H1 (cell line): ENCODE measurements at regions not wholly inside any gene's neighbourhood (a gene's known extent, or its start where the extent isn't known, plus 50 kb on each side); places are given as distances from the start of the nearest gene placed in this dataset.

ENCODE experiments used
- CTCF ChIA-PET: fragments of 300-600 bp; sonication (Branson Sonifier 250); formaldehyde crosslinking; loops from one replicate; lab custom pipeline; 2021; ENCODE audit not compliant: partially characterized antibody; lab: Charles Lee
- POLR2A ChIA-PET: fragments of 300-600 bp; sonication (Branson Sonifier 250); formaldehyde crosslinking; loops from one replicate; lab custom pipeline; 2021; ENCODE audit warnings: inconsistent platforms; ENCODE audit not compliant: partially characterized antibody; lab: Charles Lee
- DNase-seq, 2 experiments: peaks; one replicate each; pipeline versions ENCODE4 v3.0.0 to v3.0.0-alpha.2; 2010 to 2022; ENCODE audit warnings: low spot score in 2 of 2, low read depth in 1 of 2, mixed read lengths in 1 of 2
- FAIRE-seq: peaks from 2 replicates; lab custom pipeline; 2011; peaks lifted over from hg19 to GRCh38; lab: Jason Lieb, UNC
- H2AFZ ChIP-seq: 2 replicates; pipeline ENCODE4 v1.8.1; 2012; ENCODE audit warnings: low read length, inconsistent platforms
- H2AK5ac ChIP-seq: 2 replicates; pipeline ENCODE4 v1.6.1; 2013; ENCODE audit warnings: low read depth, low read length
- H2BK120ac ChIP-seq: replicated peaks from 2 replicates; pipeline ENCODE3; 2013; ENCODE audit warnings: low read depth, low read length, inconsistent platforms
- H2BK12ac ChIP-seq: 2 replicates; pipeline ENCODE4 v1.6.1; 2013; ENCODE audit warnings: low read depth, low read length
- H2BK15ac ChIP-seq: 2 replicates; pipeline ENCODE4 v1.6.1; 2013; ENCODE audit warnings: low read length
- H2BK20ac ChIP-seq: 2 replicates; pipeline ENCODE4 v1.6.1; 2013; ENCODE audit warnings: low read length
- H2BK5ac ChIP-seq: 2 replicates; pipeline ENCODE4 v1.6.1; 2013; ENCODE audit warnings: low read depth, low read length
- H3K14ac ChIP-seq: 2 replicates; pipeline ENCODE4 v1.6.1; 2013; ENCODE audit warnings: inconsistent platforms; ENCODE audit not compliant: insufficient read length
- H3K18ac ChIP-seq: 2 replicates; pipeline ENCODE4 v1.6.1; 2013; ENCODE audit warnings: low read length; ENCODE audit errors: extremely low read depth
- H3K23ac ChIP-seq: 2 replicates; pipeline ENCODE4 v1.6.1; 2013; ENCODE audit warnings: inconsistent platforms; ENCODE audit not compliant: insufficient read length
- H3K23me2 ChIP-seq: 2 replicates; pipeline ENCODE4 v1.6.1; 2013; ENCODE audit warnings: low read depth, low read length
- H3K27ac ChIP-seq: 2 replicates; pipeline ENCODE4 v1.6.1; 2011; ENCODE audit warnings: low read depth, low read length, inconsistent platforms
- H3K27me3 ChIP-seq, 4 experiments: replicated peaks in 1 of 4; 1 replicate in 1 of 4; 2 replicates in 3 of 4; pipeline versions ENCODE4 v1.6.1 to v1.8.1; 2011 to 2013; ENCODE audit warnings: low read length in 3 of 4, mild to moderate bottlenecking in 3 of 4, inconsistent platforms in 2 of 4, mixed read lengths in 2 of 4, moderate library complexity in 1 of 4; ENCODE audit not compliant: control insufficient read depth in 3 of 4, insufficient read depth in 3 of 4; ENCODE audit errors: extremely low read depth in 1 of 4
- H3K36me3 ChIP-seq, 4 experiments: 2 replicates each; pipeline versions ENCODE4 v1.6.1 to v1.8.1; 2011 to 2013; ENCODE audit warnings: mild to moderate bottlenecking in 4 of 4, low read length in 3 of 4, moderate library complexity in 2 of 4, control low read depth in 1 of 4, inconsistent platforms in 1 of 4; ENCODE audit not compliant: insufficient read depth in 4 of 4, control insufficient read depth in 2 of 4
- H3K4ac ChIP-seq: replicated peaks from 2 replicates; pipeline ENCODE3; 2013; ENCODE audit warnings: low read length, low read depth, mixed read lengths, inconsistent platforms; ENCODE audit not compliant: insufficient read length
- H3K4me1 ChIP-seq, 4 experiments: replicated peaks in 1 of 4; 1 replicate in 1 of 4; 2 replicates in 3 of 4; pipeline versions ENCODE4 v1.6.1 to v1.8.1; 2011 to 2013; ENCODE audit warnings: low read length in 3 of 4, inconsistent platforms in 2 of 4, mixed read lengths in 1 of 4; ENCODE audit not compliant: insufficient read depth in 4 of 4, control insufficient read depth in 3 of 4
- H3K4me2 ChIP-seq, 2 experiments: 2 replicates each; pipeline versions ENCODE4 v1.6.1 to v1.8.1; 2011 to 2013; ENCODE audit warnings: low read depth in 2 of 2, low read length in 2 of 2, control low read depth in 1 of 2, inconsistent platforms in 1 of 2, mild to moderate bottlenecking in 1 of 2; ENCODE audit not compliant: insufficient read depth in 1 of 2
- H3K4me3 ChIP-seq, 4 experiments: fragments of 200-600, 300-600 bp in 1 of 4; sonication (generic), shearing (Covaris generic), sonication (Bioruptor Twin) in 1 of 4; 2 replicates each; pipeline versions ENCODE4 v1.5.1 to v1.8.1; 2011 to 2016; ENCODE audit warnings: low read length in 4 of 4, low read depth in 3 of 4, control low read depth in 2 of 4, inconsistent platforms in 2 of 4, mild to moderate bottlenecking in 2 of 4, mixed read lengths in 1 of 4, moderate library complexity in 1 of 4; ENCODE audit not compliant: insufficient read depth in 2 of 4; ENCODE audit errors: extremely low read depth in 1 of 4
- H3K56ac ChIP-seq: replicated peaks from 2 replicates; pipeline ENCODE3; 2013; ENCODE audit warnings: low read depth, mild to moderate bottlenecking, mixed read lengths, low read length, inconsistent platforms; ENCODE audit not compliant: insufficient read length
- H3K79me1 ChIP-seq: 2 replicates; pipeline ENCODE4 v1.6.1; 2013; ENCODE audit warnings: low read depth, low read length, control low read depth
- H3K79me2 ChIP-seq, 2 experiments: 2 replicates each; pipeline versions ENCODE4 v1.6.1 to v1.8.1; 2012 to 2013; ENCODE audit warnings: low read length in 2 of 2, mild to moderate bottlenecking in 2 of 2, inconsistent platforms in 1 of 2; ENCODE audit not compliant: insufficient read depth in 2 of 2, control insufficient read depth in 1 of 2
- H3K9ac ChIP-seq, 4 experiments: replicated peaks in 1 of 4; 1 replicate in 1 of 4; 2 replicates in 3 of 4; pipeline versions ENCODE4 v1.6.1 to v1.8.1; 2011 to 2013; ENCODE audit warnings: low read depth in 3 of 4, low read length in 3 of 4, control low read depth in 2 of 4, mild to moderate bottlenecking in 2 of 4, moderate library complexity in 2 of 4, inconsistent platforms in 1 of 4; ENCODE audit errors: extremely low read depth in 1 of 4
- H3K9me3 ChIP-seq, 2 experiments: 2 replicates each; pipeline versions ENCODE4 v1.6.1 to v1.8.1; 2012 to 2013; ENCODE audit warnings: mild to moderate bottlenecking in 2 of 2, moderate library complexity in 2 of 2, control low read depth in 1 of 2, inconsistent platforms in 1 of 2, low read depth in 1 of 2, low read length in 1 of 2, mixed read lengths in 1 of 2; ENCODE audit not compliant: insufficient read depth in 2 of 2
- H4K20me1 ChIP-seq, 2 experiments: replicated peaks in 1 of 2; 2 replicates each; pipeline versions ENCODE3 to v1.8.1; 2011 to 2013; ENCODE audit warnings: inconsistent platforms in 2 of 2, low read length in 2 of 2, mild to moderate bottlenecking in 1 of 2; ENCODE audit not compliant: insufficient read depth in 2 of 2, control insufficient read depth in 1 of 2
- H4K5ac ChIP-seq: 2 replicates; pipeline ENCODE4 v1.6.1; 2013; ENCODE audit warnings: low read length, low read depth, mixed read lengths, inconsistent platforms; ENCODE audit not compliant: insufficient read length
- H4K8ac ChIP-seq: 2 replicates; pipeline ENCODE4 v1.8.0; 2013; ENCODE audit warnings: mild to moderate bottlenecking, moderate library complexity, low read length, inconsistent platforms; ENCODE audit not compliant: insufficient read depth; ENCODE audit errors: extremely low read depth
- H4K91ac ChIP-seq: replicated peaks from 2 replicates; pipeline ENCODE3; 2013; ENCODE audit warnings: low read length, mixed read lengths, inconsistent platforms; ENCODE audit not compliant: insufficient read length
- EP300 ChIP-seq, 2 experiments: IDR thresholded peaks; 1 replicate in 1 of 2; 2 replicates in 1 of 2; pipeline ENCODE4 v1.6.1; 2011 to 2012; ENCODE audit warnings: low read depth in 2 of 2, low read length in 2 of 2, mild to moderate bottlenecking in 2 of 2, borderline replicate concordance in 1 of 2, inconsistent platforms in 1 of 2, moderate library complexity in 1 of 2
- FOSL1 ChIP-seq: IDR thresholded peaks from 2 replicates; pipeline ENCODE4 v1.6.1; 2011; ENCODE audit warnings: mild to moderate bottlenecking, low read depth, low read length, moderate library complexity; ENCODE audit not compliant: insufficient read depth
- GTF2F1 ChIP-seq: IDR thresholded peaks from 2 replicates; pipeline ENCODE4 v1.6.1; 2012; ENCODE audit warnings: low read depth, low read length, improper control_type of control experiment, borderline replicate concordance
- KDM1A ChIP-seq: fragments of 200-600, 300-600 bp; sonication (generic); IDR thresholded peaks from 2 replicates; pipeline ENCODE4 v1.7.1; 2016; ENCODE audit warnings: mild to moderate bottlenecking, low read length, borderline replicate concordance
- PHF8 ChIP-seq: fragments of 200-600 bp; sonication (generic); conservative IDR thresholded peaks from 2 replicates; pipeline ENCODE4 v1.7.1; 2012; ENCODE audit warnings: low read depth, mild to moderate bottlenecking, inconsistent platforms, low read length, moderate library complexity
- RNF2 ChIP-seq: fragments of 200-900, 300-1000 bp; sonication (generic); IDR thresholded peaks from 2 replicates; pipeline ENCODE4 v1.7.1; 2016; ENCODE audit warnings: borderline replicate concordance, low read depth, mild to moderate bottlenecking, antibody characterized with exemption, low read length; ENCODE audit not compliant: poor library complexity, severe bottlenecking; ENCODE audit errors: missing control alignments
- TAF1 ChIP-seq: IDR thresholded peaks from 2 replicates; pipeline ENCODE4 v1.6.1; 2011; ENCODE audit warnings: mild to moderate bottlenecking, low read depth, low read length
- TBP ChIP-seq: IDR thresholded peaks from 2 replicates; pipeline ENCODE4 v1.6.1; 2011; ENCODE audit warnings: low read depth, low read length, improper control_type of control experiment
- WGBS, 2 experiments: shearing (Covaris generic) in 1 of 2; methylation state at CpG; one replicate each; pipeline versions ENCODE4 v1.1.6 to v1.1.7; 2013 to 2015; ENCODE audit warnings: low lambda C conversion rate in 2 of 2, mixed read lengths in 2 of 2, inconsistent platforms in 1 of 2, low coverage in 1 of 2, missing lambda C conversion rate in 1 of 2; ENCODE audit not compliant: insufficient replicate concordance in 2 of 2, insufficient coverage in 1 of 2, insufficient read length in 1 of 2; ENCODE audit errors: extremely low coverage in 1 of 2, missing lambda C conversion rate in 1 of 2; 5-methylcytosine and 5-hydroxymethylcytosine counted together
- TF ChIP-seq, protein P1 (sequence below): IDR thresholded peaks from 2 replicates; pipeline ENCODE4 v1.6.1; 2011; ENCODE audit warnings: low read length, improper control_type of control experiment

- TF ChIP-seq GTF2F1, result no peak
Measured at GRCh38 chr11:109554951-109555350, 133.0 kb downstream of the C11orf87 start (continued).

GRCh38 chr11:109564241-109564640, 142.3 kb downstream of the C11orf87 start:
- FAIRE-seq (no peak), DNase-seq (no peak)
- no peak overlapping the region for H2AFZ ChIP-seq
- no peak overlapping the region for H2BK120ac ChIP-seq
- H2BK15ac ChIP-seq, result no peak overlapping the region
- H4K91ac ChIP-seq, result no peak overlapping the region
- CTCF ChIA-PET, result no interaction called here
- H3K4ac ChIP-seq, result no peak overlapping the region
- no peaks in the 10 kb centered on the region for H4K20me1 ChIP-seq
- H3K79me2 ChIP-seq, result no peaks in the 10 kb centered on the region
- no peak overlapping the region for H2BK12ac ChIP-seq
- no peak overlapping the region for H2BK20ac ChIP-seq
- H3K18ac ChIP-seq, result no peak overlapping the region
- H3K9ac ChIP-seq, result no peak overlapping the region
- no peak overlapping the region for H4K8ac ChIP-seq
- H3K9me3 ChIP-seq, result no peaks in the 10 kb centered on the region
- H3K14ac ChIP-seq, result no peak overlapping the region
- H2BK5ac ChIP-seq, result no peak overlapping the region
- no peaks in the 10 kb centered on the region for H3K79me1 ChIP-seq
- H3K23me2 ChIP-seq, result no peaks in the 10 kb centered on the region
- H3K27me3 ChIP-seq, result no peaks in the 10 kb centered on the region
- H3K4me2 ChIP-seq, result no peak overlapping the region
- no peak overlapping the region for H3K56ac ChIP-seq
- WGBS, 2 experiments, result 100% methylated on average over 1 of the region's 1 CpG; no CpG with 5 or more reads in 1 of the 2 experiments
- H3K23ac ChIP-seq, result no peak overlapping the region
- no peak overlapping the region for H2AK5ac ChIP-seq
- H3K36me3 ChIP-seq, result no peaks in the 10 kb centered on the region
- H3K4me1 ChIP-seq, result no peaks in the 10 kb centered on the region
- POLR2A ChIA-PET, result no interaction called here
- H4K5ac ChIP-seq, result no peak overlapping the region
- H3K27ac ChIP-seq, result no peak overlapping the region
- H3K4me3 ChIP-seq, result no peak overlapping the region
- TF ChIP-seq KDM1A (no peak), FOSL1 (no peak), EP300 (IDR thresholded peaks at IDR 0.05; ENCODE audit: borderline replicate concordance in 1 of 2, low read depth in 2 of 2, low read length in 2 of 2) (no peak), TAF1 (no peak), PHF8 (no peak), TBP (no peak), RNF2 (no peak)
- TF ChIP-seq, protein P1, sequence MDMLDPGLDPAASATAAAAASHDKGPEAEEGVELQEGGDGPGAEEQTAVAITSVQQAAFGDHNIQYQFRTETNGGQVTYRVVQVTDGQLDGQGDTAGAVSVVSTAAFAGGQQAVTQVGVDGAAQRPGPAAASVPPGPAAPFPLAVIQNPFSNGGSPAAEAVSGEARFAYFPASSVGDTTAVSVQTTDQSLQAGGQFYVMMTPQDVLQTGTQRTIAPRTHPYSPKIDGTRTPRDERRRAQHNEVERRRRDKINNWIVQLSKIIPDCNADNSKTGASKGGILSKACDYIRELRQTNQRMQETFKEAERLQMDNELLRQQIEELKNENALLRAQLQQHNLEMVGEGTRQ, result no peak
